Stomach (tissue), 4 donors: ENCODE measurements at regions not wholly inside any gene's neighbourhood (a gene's known extent, or its start where the extent isn't known, plus 50 kb on each side); places are given as distances from the start of the nearest gene placed in this dataset.

Source experiments
- CTCF ChIP-seq, 7 experiments: fragments of 450-650 bp in 4 of 7; fragments of 200-600 bp in 3 of 7; sonication (generic) in 3 of 7; IDR thresholded peaks; one replicate each; pipeline ENCODE4 v1.5.1; 2016 to 2019; ENCODE audit warnings: antibody characterized with exemption in 7 of 7, control low read depth in 2 of 7, mild to moderate bottlenecking in 1 of 7
- POLR2A ChIP-seq, 4 donors: fragments of 450-650 bp; IDR thresholded peaks; one replicate each; pipeline ENCODE4 v1.6.1; 2016; ENCODE audit warnings: antibody characterized with exemption in 4 of 4, control low read depth in 2 of 4, mild to moderate bottlenecking in 1 of 4, moderate library complexity in 1 of 4
- POLR2AphosphoS5 ChIP-seq, 3 donors: sonication (generic); formaldehyde crosslinking; IDR thresholded peaks; one replicate each; pipeline ENCODE4 v1.6.1; 2016; ENCODE audit warnings: antibody characterized with exemption in 3 of 3

GRCh38 chr6:100235631-100236030, 229.1 kb downstream of the SIM1 start:
- TF ChIP-seq POLR2AphosphoS5 (IDR thresholded peaks at IDR 0.05) (no peak), CTCF (IDR thresholded peaks at IDR 0.05) (no peak), POLR2A (IDR thresholded peaks at IDR 0.05) (no peak)
